ENCODE measurements at regions not wholly inside any gene's neighbourhood (a gene's known extent, or its start where the extent isn't known, plus 50 kb on each side); places are given as distances from the start of the nearest gene placed in this dataset.
"Not testable (repeated sequence)": the region's sequence is repeated elsewhere in the genome, so short reads cannot be mapped to it uniquely, and the experiment has no call there.

GRCh38 chr14:21874167-21874566, 200.5 kb upstream of the OR4E1 start:
- no peak overlapping the region for H3K27ac ChIP-seq (ENCODE audit: low read depth, low read length)
- H3K4me3 ChIP-seq (ENCODE audit: low read depth in 1 of 2, low read length in 2 of 2): no peak overlapping the region
- no peak overlapping the region for H3K9ac ChIP-seq (ENCODE audit: low read depth in 1 of 2, low read length in 2 of 2)
- no peaks in the 10 kb centered on the region for H3K9me3 ChIP-seq (ENCODE audit: control insufficient read depth in 1 of 2, low read length in 2 of 2)
- no peaks in the 10 kb centered on the region for H3K36me3 ChIP-seq (ENCODE audit: control insufficient read depth in 1 of 2, insufficient read depth in 2 of 2, low read length in 2 of 2)
- no peaks in the 10 kb centered on the region for H3K27me3 ChIP-seq (ENCODE audit: control insufficient read depth in 1 of 2, insufficient read depth in 2 of 2, low read length in 2 of 2)
- H3K4me1 ChIP-seq (ENCODE audit: control insufficient read depth in 1 of 2, insufficient read depth in 2 of 2, low read length in 2 of 2): no peaks in the 10 kb centered on the region

- H3K27me3 ChIP-seq (ENCODE audit: control insufficient read depth in 1 of 2, insufficient read depth in 2 of 2, low read length in 2 of 2): no peaks in the 10 kb centered on the region
- no peak overlapping the region for H3K9ac ChIP-seq (ENCODE audit: low read depth in 1 of 2, low read length in 2 of 2)
- H3K27ac ChIP-seq (ENCODE audit: low read depth, low read length): no peak overlapping the region
- no peaks in the 10 kb centered on the region for H3K36me3 ChIP-seq (ENCODE audit: control insufficient read depth in 1 of 2, insufficient read depth in 2 of 2, low read length in 2 of 2)
- H3K9me3 ChIP-seq (ENCODE audit: control insufficient read depth in 1 of 2, low read length in 2 of 2): no peaks in the 10 kb centered on the region
- no peaks in the 10 kb centered on the region for H3K4me1 ChIP-seq (ENCODE audit: control insufficient read depth in 1 of 2, insufficient read depth in 2 of 2, low read length in 2 of 2)
- H3K4me3 ChIP-seq (ENCODE audit: low read depth in 1 of 2, low read length in 2 of 2): no peak overlapping the region
Observed at GRCh38 chr14:21868442-21869046, 194.9 kb upstream of the OR4E1 start.

GRCh38 chr14:21867541-21867940, 193.9 kb upstream of the OR4E1 start:
- Histone ChIP-seq H3K36me3 (ENCODE audit: control insufficient read depth in 1 of 2, insufficient read depth in 2 of 2, low read length in 2 of 2) (no peaks in the 10 kb centered on the region), H3K9me3 (ENCODE audit: control insufficient read depth in 1 of 2, low read length in 2 of 2) (no peaks in the 10 kb centered on the region), H3K27me3 (ENCODE audit: control insufficient read depth in 1 of 2, insufficient read depth in 2 of 2, low read length in 2 of 2) (no peaks in the 10 kb centered on the region), H3K4me1 (ENCODE audit: control insufficient read depth in 1 of 2, insufficient read depth in 2 of 2, low read length in 2 of 2) (no peaks in the 10 kb centered on the region), H3K27ac (ENCODE audit: low read depth, low read length) (no peak overlapping the region), H3K4me3 (ENCODE audit: low read depth in 1 of 2, low read length in 2 of 2) (no peak overlapping the region), H3K9ac (ENCODE audit: low read depth in 1 of 2, low read length in 2 of 2) (no peak overlapping the region)

- H3K4me3 ChIP-seq (ENCODE audit: low read depth in 1 of 2, low read length in 2 of 2): no peak overlapping the region
- H3K9ac ChIP-seq (ENCODE audit: low read depth in 1 of 2, low read length in 2 of 2): no peak overlapping the region
- H3K27ac ChIP-seq (ENCODE audit: low read depth, low read length): no peak overlapping the region
- H3K9me3 ChIP-seq (ENCODE audit: control insufficient read depth in 1 of 2, low read length in 2 of 2): no peaks in the 10 kb centered on the region
- H3K4me1 ChIP-seq (ENCODE audit: control insufficient read depth in 1 of 2, insufficient read depth in 2 of 2, low read length in 2 of 2): no peaks in the 10 kb centered on the region
- H3K27me3 ChIP-seq (ENCODE audit: control insufficient read depth in 1 of 2, insufficient read depth in 2 of 2, low read length in 2 of 2): no peaks in the 10 kb centered on the region
- H3K36me3 ChIP-seq (ENCODE audit: control insufficient read depth in 1 of 2, insufficient read depth in 2 of 2, low read length in 2 of 2): no peaks in the 10 kb centered on the region
Observed at GRCh38 chr14:21866479-21866878, 192.9 kb upstream of the OR4E1 start.

- Histone ChIP-seq H3K27ac (ENCODE audit: low read depth, low read length) (no peak overlapping the region), H3K9ac (ENCODE audit: low read depth in 1 of 2, low read length in 2 of 2) (no peak overlapping the region), H3K9me3 (ENCODE audit: control insufficient read depth in 1 of 2, low read length in 2 of 2) (no peaks in the 10 kb centered on the region), H3K4me1 (ENCODE audit: control insufficient read depth in 1 of 2, insufficient read depth in 2 of 2, low read length in 2 of 2) (no peaks in the 10 kb centered on the region), H3K27me3 (ENCODE audit: control insufficient read depth in 1 of 2, insufficient read depth in 2 of 2, low read length in 2 of 2) (no peaks in the 10 kb centered on the region), H3K4me3 (ENCODE audit: low read depth in 1 of 2, low read length in 2 of 2) (no peak overlapping the region), H3K36me3 (ENCODE audit: control insufficient read depth in 1 of 2, insufficient read depth in 2 of 2, low read length in 2 of 2) (no peaks in the 10 kb centered on the region)
Observed at GRCh38 chr14:21863289-21863688, 189.7 kb upstream of the OR4E1 start.

GRCh38 chr14:21861153-21861552, 187.5 kb upstream of the OR4E1 start:
- no peak overlapping the region for H3K4me3 ChIP-seq (ENCODE audit: low read depth in 1 of 2, low read length in 2 of 2)
- H3K27ac ChIP-seq (ENCODE audit: low read depth, low read length): no peak overlapping the region
- no peaks in the 10 kb centered on the region for H3K9me3 ChIP-seq (ENCODE audit: control insufficient read depth in 1 of 2, low read length in 2 of 2)
- no peaks in the 10 kb centered on the region for H3K27me3 ChIP-seq (ENCODE audit: control insufficient read depth in 1 of 2, insufficient read depth in 2 of 2, low read length in 2 of 2)
- no peak overlapping the region for H3K9ac ChIP-seq (ENCODE audit: low read depth in 1 of 2, low read length in 2 of 2)
- H3K4me1 ChIP-seq (ENCODE audit: control insufficient read depth in 1 of 2, insufficient read depth in 2 of 2, low read length in 2 of 2): no peaks in the 10 kb centered on the region
- H3K36me3 ChIP-seq (ENCODE audit: control insufficient read depth in 1 of 2, insufficient read depth in 2 of 2, low read length in 2 of 2): no peaks in the 10 kb centered on the region

- H3K27me3 ChIP-seq (ENCODE audit: control insufficient read depth in 1 of 2, insufficient read depth in 2 of 2, low read length in 2 of 2): no peaks in the 10 kb centered on the region
- H3K27ac ChIP-seq (ENCODE audit: low read depth, low read length): no peak overlapping the region
- no peak overlapping the region for H3K4me3 ChIP-seq (ENCODE audit: low read depth in 1 of 2, low read length in 2 of 2)
- no peaks in the 10 kb centered on the region for H3K36me3 ChIP-seq (ENCODE audit: control insufficient read depth in 1 of 2, insufficient read depth in 2 of 2, low read length in 2 of 2)
- no peak overlapping the region for H3K9ac ChIP-seq (ENCODE audit: low read depth in 1 of 2, low read length in 2 of 2)
- H3K4me1 ChIP-seq (ENCODE audit: control insufficient read depth in 1 of 2, insufficient read depth in 2 of 2, low read length in 2 of 2): no peaks in the 10 kb centered on the region
- no peaks in the 10 kb centered on the region for H3K9me3 ChIP-seq (ENCODE audit: control insufficient read depth in 1 of 2, low read length in 2 of 2)
Observed at GRCh38 chr14:21860172-21860571, 186.6 kb upstream of the OR4E1 start.

- Histone ChIP-seq H3K4me1 (ENCODE audit: control insufficient read depth in 1 of 2, insufficient read depth in 2 of 2, low read length in 2 of 2) (no peaks in the 10 kb centered on the region), H3K27ac (ENCODE audit: low read depth, low read length) (no peak overlapping the region), H3K4me3 (ENCODE audit: low read depth in 1 of 2, low read length in 2 of 2) (no peak overlapping the region), H3K36me3 (ENCODE audit: control insufficient read depth in 1 of 2, insufficient read depth in 2 of 2, low read length in 2 of 2) (no peaks in the 10 kb centered on the region), H3K9me3 (ENCODE audit: control insufficient read depth in 1 of 2, low read length in 2 of 2) (no peaks in the 10 kb centered on the region), H3K9ac (ENCODE audit: low read depth in 1 of 2, low read length in 2 of 2) (no peak overlapping the region), H3K27me3 (ENCODE audit: control insufficient read depth in 1 of 2, insufficient read depth in 2 of 2, low read length in 2 of 2) (peaks cover 0 to 3% of the 10 kb centered on the region in 2 donors)
Observed at GRCh38 chr14:21852775-21853174, 179.2 kb upstream of the OR4E1 start.

- no peak overlapping the region for H3K27ac ChIP-seq (ENCODE audit: low read depth, low read length)
- no peak overlapping the region for H3K9ac ChIP-seq (ENCODE audit: low read depth in 1 of 2, low read length in 2 of 2)
- no peak overlapping the region for H3K4me3 ChIP-seq (ENCODE audit: low read depth in 1 of 2, low read length in 2 of 2)
- no peaks in the 10 kb centered on the region for H3K9me3 ChIP-seq (ENCODE audit: control insufficient read depth in 1 of 2, low read length in 2 of 2)
- peaks cover 0 to 3% of the 10 kb centered on the region in 2 donors for H3K27me3 ChIP-seq (ENCODE audit: control insufficient read depth in 1 of 2, insufficient read depth in 2 of 2, low read length in 2 of 2)
- H3K36me3 ChIP-seq (ENCODE audit: control insufficient read depth in 1 of 2, insufficient read depth in 2 of 2, low read length in 2 of 2): no peaks in the 10 kb centered on the region
- H3K4me1 ChIP-seq (ENCODE audit: control insufficient read depth in 1 of 2, insufficient read depth in 2 of 2, low read length in 2 of 2): no peaks in the 10 kb centered on the region
Observed at GRCh38 chr14:21852061-21852664, 178.5 kb upstream of the OR4E1 start.

- not testable (repeated sequence) for H3K4me3 ChIP-seq (ENCODE audit: low read depth in 1 of 2, low read length in 2 of 2); H3K27me3 ChIP-seq (ENCODE audit: control insufficient read depth in 1 of 2, insufficient read depth in 2 of 2, low read length in 2 of 2); H3K9me3 ChIP-seq (ENCODE audit: control insufficient read depth in 1 of 2, low read length in 2 of 2); H3K27ac ChIP-seq (ENCODE audit: low read depth, low read length); H3K9ac ChIP-seq (ENCODE audit: low read depth in 1 of 2, low read length in 2 of 2); H3K36me3 ChIP-seq (ENCODE audit: control insufficient read depth in 1 of 2, insufficient read depth in 2 of 2, low read length in 2 of 2); H3K4me1 ChIP-seq (ENCODE audit: control insufficient read depth in 1 of 2, insufficient read depth in 2 of 2, low read length in 2 of 2)
Observed at GRCh38 chr14:21846902-21847301, 173.3 kb upstream of the OR4E1 start.

Measured in duodenal mucosa (tissue), 2 donors.